ENCODE measurements at regions not wholly inside any gene's neighbourhood (a gene's known extent, or its start where the extent isn't known, plus 50 kb on each side); places are given as distances from the start of the nearest gene placed in this dataset.

- Mint-ChIP-seq H3K4me3 (no peak overlapping the region), H3K27me3 (no peaks in the 10 kb centered on the region), H3K4me1 (no peaks in the 10 kb centered on the region), H3K9me3 (peaks cover 6 to 7% of the 10 kb centered on the region in 2 donors), H3K27ac (no peak overlapping the region)
- ATAC-seq (no peak), DNase-seq (no peak)
Measured at GRCh38 chr10:107417446-107417845, 252.9 kb upstream of the SORCS1 start.

GRCh38 chr10:107415446-107415845 lies 250.9 kb upstream of the SORCS1 start:
- no peaks in the 10 kb centered on the region for H3K27me3 Mint-ChIP-seq
- no peaks in the 10 kb centered on the region for H3K4me1 Mint-ChIP-seq
- H3K9me3 Mint-ChIP-seq: peaks cover 8 to 16% of the 10 kb centered on the region in 2 donors
- DNase-seq (no peak), ATAC-seq (no peak)
- H3K27ac Mint-ChIP-seq: no peak overlapping the region
- H3K4me3 Mint-ChIP-seq: no peak overlapping the region

- Mint-ChIP-seq H3K4me1 (no peaks in the 10 kb centered on the region), H3K27ac (no peak overlapping the region), H3K27me3 (no peaks in the 10 kb centered on the region), H3K9me3 (peaks cover 15 to 25% of the 10 kb centered on the region in 2 donors), H3K4me3 (no peak overlapping the region)
- ATAC-seq (no peak), DNase-seq (no peak)
Measured at GRCh38 chr10:107413971-107414370, 249.5 kb upstream of the SORCS1 start.

GRCh38 chr10:107409522-107409921 lies 245.0 kb upstream of the SORCS1 start:
- H3K4me3 Mint-ChIP-seq: no peak overlapping the region
- no peak for DNase-seq
- ATAC-seq: no peak
- no peak overlapping the region for H3K27ac Mint-ChIP-seq
- H3K4me1 Mint-ChIP-seq: no peaks in the 10 kb centered on the region
- H3K9me3 Mint-ChIP-seq: peaks cover 12 to 18% of the 10 kb centered on the region in 2 donors
- no peaks in the 10 kb centered on the region for H3K27me3 Mint-ChIP-seq

- Mint-ChIP-seq H3K9me3 (peaks cover 0 to 4% of the 10 kb centered on the region in 2 donors), H3K27ac (no peak overlapping the region), H3K27me3 (no peaks in the 10 kb centered on the region), H3K4me1 (no peaks in the 10 kb centered on the region), H3K4me3 (no peak overlapping the region)
- ATAC-seq (no peak), DNase-seq (no peak)
Measured at GRCh38 chr10:107398115-107398514, 233.6 kb upstream of the SORCS1 start.

GRCh38 chr10:107391901-107392300 lies 227.4 kb upstream of the SORCS1 start:
- Mint-ChIP-seq H3K27ac (no peak overlapping the region), H3K27me3 (no peaks in the 10 kb centered on the region), H3K4me1 (no peaks in the 10 kb centered on the region), H3K4me3 (no peak overlapping the region), H3K9me3 (peaks cover 6 to 9% of the 10 kb centered on the region in 2 donors)
- DNase-seq (no peak), ATAC-seq (no peak)

GRCh38 chr10:107390563-107390962 lies 226.1 kb upstream of the SORCS1 start:
- H3K9me3 Mint-ChIP-seq: peaks cover 6 to 15% of the 10 kb centered on the region in 2 donors
- H3K27ac Mint-ChIP-seq: no peak overlapping the region
- H3K4me3 Mint-ChIP-seq: no peak overlapping the region
- H3K4me1 Mint-ChIP-seq: no peaks in the 10 kb centered on the region
- H3K27me3 Mint-ChIP-seq: no peaks in the 10 kb centered on the region
- DNase-seq (no peak), ATAC-seq (no peak)

- H3K27ac Mint-ChIP-seq: no peak overlapping the region
- H3K9me3 Mint-ChIP-seq: peaks cover 12 to 30% of the 10 kb centered on the region in 2 donors
- no peak for DNase-seq
- no peaks in the 10 kb centered on the region for H3K27me3 Mint-ChIP-seq
- H3K4me3 Mint-ChIP-seq: no peak overlapping the region
- ATAC-seq: no peak
- H3K4me1 Mint-ChIP-seq: no peaks in the 10 kb centered on the region
Measured at GRCh38 chr10:107383357-107383756, 218.9 kb upstream of the SORCS1 start.

- ATAC-seq (no peak), DNase-seq (no peak)
- H3K4me3 Mint-ChIP-seq: no peak overlapping the region
- H3K27me3 Mint-ChIP-seq: no peaks in the 10 kb centered on the region
- H3K9me3 Mint-ChIP-seq: peaks cover 5% of the 10 kb centered on the region in 2 donors
- no peak overlapping the region for H3K27ac Mint-ChIP-seq
- no peaks in the 10 kb centered on the region for H3K4me1 Mint-ChIP-seq
Measured at GRCh38 chr10:107379601-107380000, 215.1 kb upstream of the SORCS1 start.

- DNase-seq (no peak), ATAC-seq (no peak)
- Mint-ChIP-seq H3K9me3 (no peaks in the 10 kb centered on the region), H3K27ac (no peak overlapping the region), H3K27me3 (no peaks in the 10 kb centered on the region), H3K4me1 (no peaks in the 10 kb centered on the region), H3K4me3 (no peak overlapping the region)
Measured at GRCh38 chr10:107371801-107372200, 207.3 kb upstream of the SORCS1 start.

GRCh38 chr10:107364872-107365271 lies 200.4 kb upstream of the SORCS1 start:
- Mint-ChIP-seq H3K27me3 (no peaks in the 10 kb centered on the region), H3K4me3 (no peak overlapping the region), H3K9me3 (peaks cover 6 to 10% of the 10 kb centered on the region in 2 donors), H3K4me1 (no peaks in the 10 kb centered on the region), H3K27ac (no peak overlapping the region)
- ATAC-seq (no peak), DNase-seq (no peak)

- Mint-ChIP-seq H3K27me3 (no peaks in the 10 kb centered on the region), H3K4me1 (no peaks in the 10 kb centered on the region), H3K4me3 (no peak overlapping the region), H3K27ac (no peak overlapping the region), H3K9me3 (peaks cover 6 to 22% of the 10 kb centered on the region in 2 donors)
- ATAC-seq: no peak
- DNase-seq: no peak
Measured at GRCh38 chr10:107362306-107362705, 197.8 kb upstream of the SORCS1 start.

- peaks cover 10 to 19% of the 10 kb centered on the region in 2 donors for H3K9me3 Mint-ChIP-seq
- H3K27me3 Mint-ChIP-seq: no peaks in the 10 kb centered on the region
- no peaks in the 10 kb centered on the region for H3K4me1 Mint-ChIP-seq
- no peak overlapping the region for H3K27ac Mint-ChIP-seq
- ATAC-seq (no peak), DNase-seq (no peak)
- H3K4me3 Mint-ChIP-seq: no peak overlapping the region
Measured at GRCh38 chr10:107357033-107357432, 192.5 kb upstream of the SORCS1 start.

- Mint-ChIP-seq H3K9me3 (peaks cover 7 to 19% of the 10 kb centered on the region in 2 donors), H3K27me3 (no peaks in the 10 kb centered on the region), H3K4me1 (no peaks in the 10 kb centered on the region), H3K27ac (no peak overlapping the region), H3K4me3 (no peak overlapping the region)
- no peak for ATAC-seq
- DNase-seq: no peak
Measured at GRCh38 chr10:107356396-107356795, 191.9 kb upstream of the SORCS1 start.

GRCh38 chr10:107342711-107343110 lies 178.2 kb upstream of the SORCS1 start:
- Mint-ChIP-seq H3K9me3 (peaks cover 6 to 14% of the 10 kb centered on the region in 2 donors), H3K4me1 (no peaks in the 10 kb centered on the region), H3K27ac (no peak overlapping the region), H3K27me3 (no peaks in the 10 kb centered on the region), H3K4me3 (no peak overlapping the region)
- ATAC-seq: no peak
- no peak for DNase-seq

GRCh38 chr10:107341281-107341680 lies 176.8 kb upstream of the SORCS1 start:
- DNase-seq (no peak), ATAC-seq (no peak)
- Mint-ChIP-seq H3K4me1 (no peaks in the 10 kb centered on the region), H3K27ac (no peak overlapping the region), H3K4me3 (no peak overlapping the region), H3K9me3 (peaks cover 6 to 14% of the 10 kb centered on the region in 2 donors), H3K27me3 (no peaks in the 10 kb centered on the region)

- Mint-ChIP-seq H3K27ac (no peak overlapping the region), H3K9me3 (peaks cover 5 to 14% of the 10 kb centered on the region in 2 donors), H3K4me3 (no peak overlapping the region), H3K27me3 (no peaks in the 10 kb centered on the region), H3K4me1 (no peaks in the 10 kb centered on the region)
- DNase-seq (no peak), ATAC-seq (no peak)
Measured at GRCh38 chr10:107340326-107340725, 175.8 kb upstream of the SORCS1 start.

Data from stimulated activated naive CD8-positive, alpha-beta T cell treated with anti-CD3 and anti-CD28 coated beads, Interleukin-15, amount 100 ng/mL, for 72 hours (primary cell).